ENCODE measurements at regions not wholly inside any gene's neighbourhood (a gene's known extent, or its start where the extent isn't known, plus 50 kb on each side); places are given as distances from the start of the nearest gene placed in this dataset.
"Not testable (repeated sequence)": the region's sequence is repeated elsewhere in the genome, so short reads cannot be mapped to it uniquely, and the experiment has no call there.

DNA sequence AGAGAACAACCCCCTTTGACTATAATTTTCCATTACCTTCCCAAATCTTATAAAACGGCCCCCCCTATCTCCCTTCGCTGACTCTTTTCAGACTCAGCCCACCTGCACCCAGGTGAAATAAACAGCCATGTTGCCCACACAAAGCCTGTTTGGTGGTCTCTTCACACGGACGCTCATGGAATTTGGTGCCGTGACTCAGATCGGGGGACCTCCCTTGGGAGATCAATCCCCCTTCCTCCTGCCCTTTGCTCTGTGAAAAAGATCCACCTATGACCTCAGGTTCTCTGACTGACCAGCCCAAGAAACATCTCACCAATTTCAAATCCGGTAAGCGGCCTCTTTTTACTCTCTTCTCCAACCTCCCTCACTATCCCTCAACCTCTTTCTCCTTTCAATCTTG, 146.8 kb upstream of the TRIB2 start:
- not testable (repeated sequence) for TF ChIP-seq POLR2A (IDR thresholded peaks at IDR 0.05; ENCODE audit: low read depth, low read length); TAF1 (IDR thresholded peaks at IDR 0.05; ENCODE audit: borderline replicate concordance, low read depth, low read length); POLR2AphosphoS5 (IDR thresholded peaks at IDR 0.05; ENCODE audit: low read depth, low read length)
